H1 (cell line): ENCODE measurements at regions not wholly inside any gene's neighbourhood (a gene's known extent, or its start where the extent isn't known, plus 50 kb on each side); places are given as distances from the start of the nearest gene placed in this dataset.
A peak's percentile ranks its signal among the peaks of the same experiment; 100 is the strongest.

Experiments
- CTCF ChIA-PET: fragments of 300-600 bp; sonication (Branson Sonifier 250); formaldehyde crosslinking; loops from one replicate; lab custom pipeline; 2021; ENCODE audit not compliant: partially characterized antibody; lab: Charles Lee
- POLR2A ChIA-PET: fragments of 300-600 bp; sonication (Branson Sonifier 250); formaldehyde crosslinking; loops from one replicate; lab custom pipeline; 2021; ENCODE audit warnings: inconsistent platforms; ENCODE audit not compliant: partially characterized antibody; lab: Charles Lee
- DNase-seq, 2 experiments: peaks; one replicate each; pipeline versions ENCODE4 v3.0.0 to v3.0.0-alpha.2; 2010 to 2022; ENCODE audit warnings: low spot score in 2 of 2, low read depth in 1 of 2, mixed read lengths in 1 of 2
- FAIRE-seq: peaks from 2 replicates; lab custom pipeline; 2011; peaks lifted over from hg19 to GRCh38; lab: Jason Lieb, UNC
- H2AFZ ChIP-seq: 2 replicates; pipeline ENCODE4 v1.8.1; 2012; ENCODE audit warnings: low read length, inconsistent platforms
- H2AK5ac ChIP-seq: 2 replicates; pipeline ENCODE4 v1.6.1; 2013; ENCODE audit warnings: low read depth, low read length
- H2BK120ac ChIP-seq: replicated peaks from 2 replicates; pipeline ENCODE3; 2013; ENCODE audit warnings: low read depth, low read length, inconsistent platforms
- H2BK12ac ChIP-seq: 2 replicates; pipeline ENCODE4 v1.6.1; 2013; ENCODE audit warnings: low read depth, low read length
- H2BK15ac ChIP-seq: 2 replicates; pipeline ENCODE4 v1.6.1; 2013; ENCODE audit warnings: low read length
- H2BK20ac ChIP-seq: 2 replicates; pipeline ENCODE4 v1.6.1; 2013; ENCODE audit warnings: low read length
- H2BK5ac ChIP-seq: 2 replicates; pipeline ENCODE4 v1.6.1; 2013; ENCODE audit warnings: low read depth, low read length
- H3K14ac ChIP-seq: 2 replicates; pipeline ENCODE4 v1.6.1; 2013; ENCODE audit warnings: inconsistent platforms; ENCODE audit not compliant: insufficient read length
- H3K18ac ChIP-seq: 2 replicates; pipeline ENCODE4 v1.6.1; 2013; ENCODE audit warnings: low read length; ENCODE audit errors: extremely low read depth
- H3K23ac ChIP-seq: 2 replicates; pipeline ENCODE4 v1.6.1; 2013; ENCODE audit warnings: inconsistent platforms; ENCODE audit not compliant: insufficient read length
- H3K23me2 ChIP-seq: 2 replicates; pipeline ENCODE4 v1.6.1; 2013; ENCODE audit warnings: low read depth, low read length
- H3K27ac ChIP-seq: 2 replicates; pipeline ENCODE4 v1.6.1; 2011; ENCODE audit warnings: low read depth, low read length, inconsistent platforms
- H3K27me3 ChIP-seq, 4 experiments: replicated peaks in 1 of 4; 1 replicate in 1 of 4; 2 replicates in 3 of 4; pipeline versions ENCODE4 v1.6.1 to v1.8.1; 2011 to 2013; ENCODE audit warnings: low read length in 3 of 4, mild to moderate bottlenecking in 3 of 4, inconsistent platforms in 2 of 4, mixed read lengths in 2 of 4, moderate library complexity in 1 of 4; ENCODE audit not compliant: control insufficient read depth in 3 of 4, insufficient read depth in 3 of 4; ENCODE audit errors: extremely low read depth in 1 of 4
- H3K36me3 ChIP-seq, 4 experiments: 2 replicates each; pipeline versions ENCODE4 v1.6.1 to v1.8.1; 2011 to 2013; ENCODE audit warnings: mild to moderate bottlenecking in 4 of 4, low read length in 3 of 4, moderate library complexity in 2 of 4, control low read depth in 1 of 4, inconsistent platforms in 1 of 4; ENCODE audit not compliant: insufficient read depth in 4 of 4, control insufficient read depth in 2 of 4
- H3K4ac ChIP-seq: replicated peaks from 2 replicates; pipeline ENCODE3; 2013; ENCODE audit warnings: low read length, low read depth, mixed read lengths, inconsistent platforms; ENCODE audit not compliant: insufficient read length
- H3K4me1 ChIP-seq, 4 experiments: replicated peaks in 1 of 4; 1 replicate in 1 of 4; 2 replicates in 3 of 4; pipeline versions ENCODE4 v1.6.1 to v1.8.1; 2011 to 2013; ENCODE audit warnings: low read length in 3 of 4, inconsistent platforms in 2 of 4, mixed read lengths in 1 of 4; ENCODE audit not compliant: insufficient read depth in 4 of 4, control insufficient read depth in 3 of 4
- H3K4me2 ChIP-seq, 2 experiments: 2 replicates each; pipeline versions ENCODE4 v1.6.1 to v1.8.1; 2011 to 2013; ENCODE audit warnings: low read depth in 2 of 2, low read length in 2 of 2, control low read depth in 1 of 2, inconsistent platforms in 1 of 2, mild to moderate bottlenecking in 1 of 2; ENCODE audit not compliant: insufficient read depth in 1 of 2
- H3K4me3 ChIP-seq, 4 experiments: fragments of 200-600, 300-600 bp in 1 of 4; sonication (generic), shearing (Covaris generic), sonication (Bioruptor Twin) in 1 of 4; 2 replicates each; pipeline versions ENCODE4 v1.5.1 to v1.8.1; 2011 to 2016; ENCODE audit warnings: low read length in 4 of 4, low read depth in 3 of 4, control low read depth in 2 of 4, inconsistent platforms in 2 of 4, mild to moderate bottlenecking in 2 of 4, mixed read lengths in 1 of 4, moderate library complexity in 1 of 4; ENCODE audit not compliant: insufficient read depth in 2 of 4; ENCODE audit errors: extremely low read depth in 1 of 4
- H3K56ac ChIP-seq: replicated peaks from 2 replicates; pipeline ENCODE3; 2013; ENCODE audit warnings: low read depth, mild to moderate bottlenecking, mixed read lengths, low read length, inconsistent platforms; ENCODE audit not compliant: insufficient read length
- H3K79me1 ChIP-seq: 2 replicates; pipeline ENCODE4 v1.6.1; 2013; ENCODE audit warnings: low read depth, low read length, control low read depth
- H3K79me2 ChIP-seq, 2 experiments: 2 replicates each; pipeline versions ENCODE4 v1.6.1 to v1.8.1; 2012 to 2013; ENCODE audit warnings: low read length in 2 of 2, mild to moderate bottlenecking in 2 of 2, inconsistent platforms in 1 of 2; ENCODE audit not compliant: insufficient read depth in 2 of 2, control insufficient read depth in 1 of 2
- H3K9ac ChIP-seq, 4 experiments: replicated peaks in 1 of 4; 1 replicate in 1 of 4; 2 replicates in 3 of 4; pipeline versions ENCODE4 v1.6.1 to v1.8.1; 2011 to 2013; ENCODE audit warnings: low read depth in 3 of 4, low read length in 3 of 4, control low read depth in 2 of 4, mild to moderate bottlenecking in 2 of 4, moderate library complexity in 2 of 4, inconsistent platforms in 1 of 4; ENCODE audit errors: extremely low read depth in 1 of 4
- H3K9me3 ChIP-seq, 2 experiments: 2 replicates each; pipeline versions ENCODE4 v1.6.1 to v1.8.1; 2012 to 2013; ENCODE audit warnings: mild to moderate bottlenecking in 2 of 2, moderate library complexity in 2 of 2, control low read depth in 1 of 2, inconsistent platforms in 1 of 2, low read depth in 1 of 2, low read length in 1 of 2, mixed read lengths in 1 of 2; ENCODE audit not compliant: insufficient read depth in 2 of 2
- H4K20me1 ChIP-seq, 2 experiments: replicated peaks in 1 of 2; 2 replicates each; pipeline versions ENCODE3 to v1.8.1; 2011 to 2013; ENCODE audit warnings: inconsistent platforms in 2 of 2, low read length in 2 of 2, mild to moderate bottlenecking in 1 of 2; ENCODE audit not compliant: insufficient read depth in 2 of 2, control insufficient read depth in 1 of 2
- H4K5ac ChIP-seq: 2 replicates; pipeline ENCODE4 v1.6.1; 2013; ENCODE audit warnings: low read length, low read depth, mixed read lengths, inconsistent platforms; ENCODE audit not compliant: insufficient read length
- H4K8ac ChIP-seq: 2 replicates; pipeline ENCODE4 v1.8.0; 2013; ENCODE audit warnings: mild to moderate bottlenecking, moderate library complexity, low read length, inconsistent platforms; ENCODE audit not compliant: insufficient read depth; ENCODE audit errors: extremely low read depth
- H4K91ac ChIP-seq: replicated peaks from 2 replicates; pipeline ENCODE3; 2013; ENCODE audit warnings: low read length, mixed read lengths, inconsistent platforms; ENCODE audit not compliant: insufficient read length
- BCL11A ChIP-seq, 2 experiments: IDR thresholded peaks; one replicate each; pipeline ENCODE4 v1.6.1; 2011; ENCODE audit warnings: low read depth in 2 of 2, low read length in 2 of 2, mild to moderate bottlenecking in 2 of 2
- FOSL1 ChIP-seq: IDR thresholded peaks from 2 replicates; pipeline ENCODE4 v1.6.1; 2011; ENCODE audit warnings: mild to moderate bottlenecking, low read depth, low read length, moderate library complexity; ENCODE audit not compliant: insufficient read depth
- WGBS, 2 experiments: shearing (Covaris generic) in 1 of 2; methylation state at CpG; one replicate each; pipeline versions ENCODE4 v1.1.6 to v1.1.7; 2013 to 2015; ENCODE audit warnings: low lambda C conversion rate in 2 of 2, mixed read lengths in 2 of 2, inconsistent platforms in 1 of 2, low coverage in 1 of 2, missing lambda C conversion rate in 1 of 2; ENCODE audit not compliant: insufficient replicate concordance in 2 of 2, insufficient coverage in 1 of 2, insufficient read length in 1 of 2; ENCODE audit errors: extremely low coverage in 1 of 2, missing lambda C conversion rate in 1 of 2; 5-methylcytosine and 5-hydroxymethylcytosine counted together
- TF ChIP-seq, protein P1 (sequence below): IDR thresholded peaks from 2 replicates; pipeline ENCODE4 v1.6.1; 2012; ENCODE audit warnings: low read length, inconsistent platforms

DNA sequence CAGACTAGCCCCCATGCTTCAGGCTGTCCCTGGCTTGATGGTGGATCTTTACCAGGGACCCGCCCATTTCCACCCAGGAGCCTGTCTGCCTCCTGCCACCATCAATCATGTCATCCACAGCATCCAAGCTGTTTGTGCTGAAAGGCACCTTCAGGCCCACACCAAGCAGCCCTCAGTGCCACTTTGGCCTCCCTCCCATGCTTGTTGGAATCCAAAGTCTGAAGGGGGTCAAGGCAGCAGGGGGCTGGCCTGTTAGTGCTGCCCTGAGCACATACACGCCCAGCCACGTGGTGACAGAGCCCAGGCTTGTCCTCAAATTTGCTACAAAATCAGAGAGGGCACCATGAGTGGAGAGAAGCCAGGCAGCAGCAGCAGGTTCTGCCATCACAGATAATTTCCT is 1146.8 kb downstream of the FSCB start:
- H3K56ac ChIP-seq, result no peak overlapping the region
- H3K14ac ChIP-seq, result no peak overlapping the region
- H3K4me2 ChIP-seq, result no peak overlapping the region
- H3K79me2 ChIP-seq, result no peaks in the 10 kb centered on the region
- H3K4me3 ChIP-seq, result no peak overlapping the region
- H3K27me3 ChIP-seq, result no peaks in the 10 kb centered on the region
- H3K4me1 ChIP-seq, result no peaks in the 10 kb centered on the region
- no peak overlapping the region for H3K18ac ChIP-seq
- no peak overlapping the region for H3K27ac ChIP-seq
- no peak overlapping the region for H4K91ac ChIP-seq
- H2BK5ac ChIP-seq, result no peak overlapping the region
- H3K23me2 ChIP-seq, result no peaks in the 10 kb centered on the region
- no peak overlapping the region for H3K9ac ChIP-seq
- ChIA-PET CTCF (no interaction called here), POLR2A (no interaction called here)
- peaks cover 0 to 1% of the 10 kb centered on the region in 2 experiments for H4K20me1 ChIP-seq
- no peak overlapping the region for H2BK12ac ChIP-seq
- H3K36me3 ChIP-seq, result no peaks in the 10 kb centered on the region
- no peak overlapping the region for H2BK15ac ChIP-seq
- no peak overlapping the region for H3K4ac ChIP-seq
- H3K23ac ChIP-seq, result no peak overlapping the region
- H4K5ac ChIP-seq, result no peak overlapping the region
- TF ChIP-seq FOSL1, result no peak
- no peak for TF ChIP-seq BCL11A (IDR thresholded peaks at IDR 0.05; ENCODE audit: low read depth in 2 of 2, low read length in 2 of 2)
- TF ChIP-seq, protein P1, sequence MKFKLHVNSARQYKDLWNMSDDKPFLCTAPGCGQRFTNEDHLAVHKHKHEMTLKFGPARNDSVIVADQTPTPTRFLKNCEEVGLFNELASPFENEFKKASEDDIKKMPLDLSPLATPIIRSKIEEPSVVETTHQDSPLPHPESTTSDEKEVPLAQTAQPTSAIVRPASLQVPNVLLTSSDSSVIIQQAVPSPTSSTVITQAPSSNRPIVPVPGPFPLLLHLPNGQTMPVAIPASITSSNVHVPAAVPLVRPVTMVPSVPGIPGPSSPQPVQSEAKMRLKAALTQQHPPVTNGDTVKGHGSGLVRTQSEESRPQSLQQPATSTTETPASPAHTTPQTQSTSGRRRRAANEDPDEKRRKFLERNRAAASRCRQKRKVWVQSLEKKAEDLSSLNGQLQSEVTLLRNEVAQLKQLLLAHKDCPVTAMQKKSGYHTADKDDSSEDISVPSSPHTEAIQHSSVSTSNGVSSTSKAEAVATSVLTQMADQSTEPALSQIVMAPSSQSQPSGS, result no peak
- no peak overlapping the region for H2BK20ac ChIP-seq
- peak overlapping the region; percentile 35; the same call in 1 of the 2 replicates for H4K8ac ChIP-seq
- no peak overlapping the region for H2BK120ac ChIP-seq
- no peaks in the 10 kb centered on the region for H3K79me1 ChIP-seq
- WGBS, 2 experiments, result 90% methylated on average over 3 of the region's 3 CpGs; no CpG with 5 or more reads in 1 of the 2 experiments
- H2AK5ac ChIP-seq, result no peak overlapping the region
- no peak for DNase-seq
- no peaks in the 10 kb centered on the region for H3K9me3 ChIP-seq
- no peak overlapping the region; the same call in 1 of the 2 replicates for H2AFZ ChIP-seq
- FAIRE-seq, result no peak
